Loucy (cell line): ENCODE measurements at regions not wholly inside any gene's neighbourhood (a gene's known extent, or its start where the extent isn't known, plus 50 kb on each side); places are given as distances from the start of the nearest gene placed in this dataset.

Source experiments
- EZH2phosphoT487 ChIP-seq: fragments of 200-600 bp; IDR thresholded peaks from 2 replicates; pipeline ENCODE4 v1.6.1; 2018; ENCODE audit warnings: antibody characterized with exemption, mild to moderate bottlenecking, moderate library complexity, borderline replicate concordance
- TF ChIP-seq, protein P1 (sequence below): fragments of 200-600 bp; sonication (generic); conservative IDR thresholded peaks from 2 replicates; pipeline ENCODE4 v1.5.1; 2014; ENCODE audit warnings: mild to moderate bottlenecking, antibody characterized with exemption, low read length

DNA sequence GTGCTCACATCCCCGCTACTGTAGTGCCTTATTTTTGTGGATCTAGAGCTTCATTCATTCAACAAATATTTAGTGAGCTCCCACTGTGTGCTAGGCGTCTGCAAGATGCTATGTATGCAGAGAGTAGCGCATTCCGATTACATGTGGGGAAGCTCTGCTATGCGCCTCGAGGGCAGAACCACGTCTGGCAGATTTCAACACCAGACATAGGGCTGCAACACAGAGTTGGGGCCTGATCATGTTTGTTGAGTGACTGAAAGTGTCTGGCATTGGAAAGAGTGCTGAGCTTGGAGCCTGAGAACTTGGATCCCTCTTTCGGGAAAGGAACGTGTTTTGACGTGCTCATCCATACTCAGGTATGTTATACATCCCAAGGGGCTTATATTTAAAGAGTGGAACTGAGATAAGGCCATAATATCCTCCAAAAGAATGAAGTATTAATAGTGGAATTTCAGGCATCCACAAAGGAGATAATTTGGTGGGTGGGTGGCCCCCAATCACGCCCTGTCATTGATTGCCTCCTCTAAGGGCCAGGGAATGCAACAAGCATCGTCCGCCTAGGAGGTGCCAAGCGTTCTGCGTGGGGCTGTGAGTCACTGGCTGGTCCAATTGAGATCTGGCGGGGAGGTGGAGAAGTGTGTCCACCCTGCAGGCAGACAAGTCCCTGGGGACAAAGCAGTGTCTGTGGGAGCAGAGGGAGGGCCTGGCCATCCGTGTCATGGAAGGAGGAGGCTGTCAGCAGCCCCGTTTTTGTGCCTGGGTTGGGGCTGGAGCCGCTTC is 62.8 kb upstream of the ZBTB40 start:
- TF ChIP-seq, protein P1, sequence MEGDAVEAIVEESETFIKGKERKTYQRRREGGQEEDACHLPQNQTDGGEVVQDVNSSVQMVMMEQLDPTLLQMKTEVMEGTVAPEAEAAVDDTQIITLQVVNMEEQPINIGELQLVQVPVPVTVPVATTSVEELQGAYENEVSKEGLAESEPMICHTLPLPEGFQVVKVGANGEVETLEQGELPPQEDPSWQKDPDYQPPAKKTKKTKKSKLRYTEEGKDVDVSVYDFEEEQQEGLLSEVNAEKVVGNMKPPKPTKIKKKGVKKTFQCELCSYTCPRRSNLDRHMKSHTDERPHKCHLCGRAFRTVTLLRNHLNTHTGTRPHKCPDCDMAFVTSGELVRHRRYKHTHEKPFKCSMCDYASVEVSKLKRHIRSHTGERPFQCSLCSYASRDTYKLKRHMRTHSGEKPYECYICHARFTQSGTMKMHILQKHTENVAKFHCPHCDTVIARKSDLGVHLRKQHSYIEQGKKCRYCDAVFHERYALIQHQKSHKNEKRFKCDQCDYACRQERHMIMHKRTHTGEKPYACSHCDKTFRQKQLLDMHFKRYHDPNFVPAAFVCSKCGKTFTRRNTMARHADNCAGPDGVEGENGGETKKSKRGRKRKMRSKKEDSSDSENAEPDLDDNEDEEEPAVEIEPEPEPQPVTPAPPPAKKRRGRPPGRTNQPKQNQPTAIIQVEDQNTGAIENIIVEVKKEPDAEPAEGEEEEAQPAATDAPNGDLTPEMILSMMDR = no peak
- TF ChIP-seq EZH2phosphoT487 = no peak
